Upper lobe of left lung (tissue), 4 donors: ENCODE measurements at regions not wholly inside any gene's neighbourhood (a gene's known extent, or its start where the extent isn't known, plus 50 kb on each side); places are given as distances from the start of the nearest gene placed in this dataset.

ENCODE experiments used
- CTCF ChIP-seq, 6 experiments: fragments of 450-650 bp in 4 of 6; fragments of 200-600 bp in 2 of 6; sonication (generic) in 2 of 6; IDR thresholded peaks; one replicate each; pipeline ENCODE4 v1.5.1; 2016 to 2019; ENCODE audit warnings: antibody characterized with exemption in 6 of 6
- EP300 ChIP-seq, 4 donors: sonication (generic); formaldehyde crosslinking; IDR thresholded peaks; one replicate each; pipeline ENCODE4 v1.5.1; 2017; ENCODE audit warnings: antibody characterized with exemption in 4 of 4, control low read depth in 2 of 4
- POLR2A ChIP-seq, 4 donors: fragments of 450-650 bp; IDR thresholded peaks; one replicate each; pipeline ENCODE4 v1.5.1; 2016 to 2017; ENCODE audit warnings: antibody characterized with exemption in 4 of 4, mild to moderate bottlenecking in 2 of 4
- POLR2AphosphoS5 ChIP-seq, 2 donors: sonication (generic); formaldehyde crosslinking; IDR thresholded peaks; one replicate each; pipeline ENCODE4 v1.5.1; 2017; ENCODE audit warnings: antibody characterized with exemption in 2 of 2

GRCh38 chr3:25338158-25338725 is 89.8 kb upstream of the RARB start:
- no peak for TF ChIP-seq CTCF (IDR thresholded peaks at IDR 0.05)
- TF ChIP-seq POLR2A (IDR thresholded peaks at IDR 0.05) = no peak
- no peak for TF ChIP-seq POLR2AphosphoS5 (IDR thresholded peaks at IDR 0.05)
- TF ChIP-seq EP300 (IDR thresholded peaks at IDR 0.05) = no peak
